ENCODE measurements at regions not wholly inside any gene's neighbourhood (a gene's known extent, or its start where the extent isn't known, plus 50 kb on each side); places are given as distances from the start of the nearest gene placed in this dataset.

DNA sequence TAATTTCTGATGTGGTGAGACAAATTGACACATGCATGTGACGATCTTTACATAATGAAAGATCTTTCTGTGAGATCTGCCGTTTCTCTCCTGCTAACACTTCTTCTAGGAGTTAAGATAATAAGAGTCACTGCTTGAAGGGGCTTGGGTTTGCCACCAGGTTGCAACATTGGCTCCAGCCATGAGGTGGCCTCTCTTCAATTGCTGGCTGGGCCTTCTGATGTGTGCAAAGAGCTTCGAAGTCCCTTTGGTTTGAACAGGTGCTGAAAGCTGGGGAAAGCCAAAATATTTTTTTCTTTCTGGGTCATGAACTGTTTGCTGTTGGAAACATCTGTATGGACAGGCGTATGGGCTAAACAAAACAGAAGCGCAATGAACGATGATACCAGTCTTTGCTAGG is 204.1 kb upstream of the SALL1 start:
- CTCF ChIA-PET, result no interaction called here
- H3K9me3 ChIP-seq (ENCODE audit: control insufficient read depth in 1 of 2, insufficient read depth in 1 of 2, low read length in 2 of 2), result peaks cover 0 to 11% of the 10 kb centered on the region in 2 experiments
- H3K27ac ChIP-seq (ENCODE audit: low read depth in 1 of 2, low read length in 2 of 2), result no peak overlapping the region
- no peak overlapping the region for H3K4me3 ChIP-seq (ENCODE audit: low read length)
- Mint-ChIP-seq H3K4me3 (no peak overlapping the region), H3K36me3 (ENCODE audit: low read depth) (no peaks in the 10 kb centered on the region), H3K27me3 (no peaks in the 10 kb centered on the region), H3K27ac (no peak overlapping the region), H3K9me3 (no peaks in the 10 kb centered on the region), H3K4me1 (ENCODE audit: low read depth) (no peaks in the 10 kb centered on the region)
- POLR2A ChIA-PET, result no interaction called here
- H3K27me3 ChIP-seq (ENCODE audit: control insufficient read depth in 1 of 2, insufficient read depth in 2 of 2, low read length in 2 of 2), result no peaks in the 10 kb centered on the region
- H3K4me1 ChIP-seq (ENCODE audit: insufficient read depth, low read length), result no peaks in the 10 kb centered on the region
- TF ChIP-seq, protein P1, sequence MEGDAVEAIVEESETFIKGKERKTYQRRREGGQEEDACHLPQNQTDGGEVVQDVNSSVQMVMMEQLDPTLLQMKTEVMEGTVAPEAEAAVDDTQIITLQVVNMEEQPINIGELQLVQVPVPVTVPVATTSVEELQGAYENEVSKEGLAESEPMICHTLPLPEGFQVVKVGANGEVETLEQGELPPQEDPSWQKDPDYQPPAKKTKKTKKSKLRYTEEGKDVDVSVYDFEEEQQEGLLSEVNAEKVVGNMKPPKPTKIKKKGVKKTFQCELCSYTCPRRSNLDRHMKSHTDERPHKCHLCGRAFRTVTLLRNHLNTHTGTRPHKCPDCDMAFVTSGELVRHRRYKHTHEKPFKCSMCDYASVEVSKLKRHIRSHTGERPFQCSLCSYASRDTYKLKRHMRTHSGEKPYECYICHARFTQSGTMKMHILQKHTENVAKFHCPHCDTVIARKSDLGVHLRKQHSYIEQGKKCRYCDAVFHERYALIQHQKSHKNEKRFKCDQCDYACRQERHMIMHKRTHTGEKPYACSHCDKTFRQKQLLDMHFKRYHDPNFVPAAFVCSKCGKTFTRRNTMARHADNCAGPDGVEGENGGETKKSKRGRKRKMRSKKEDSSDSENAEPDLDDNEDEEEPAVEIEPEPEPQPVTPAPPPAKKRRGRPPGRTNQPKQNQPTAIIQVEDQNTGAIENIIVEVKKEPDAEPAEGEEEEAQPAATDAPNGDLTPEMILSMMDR (IDR thresholded peaks at IDR 0.05), result no peak
- no peak for ATAC-seq (ENCODE audit: poor library complexity)
- no peak for DNase-seq
- intact Hi-C loops (cut with DNase I, micrococcal nuclease), result no loop called here
- no peaks in the 10 kb centered on the region for H3K36me3 ChIP-seq (ENCODE audit: insufficient read depth, low read length)

GRCh38 chr16:51353055-51353454 is 202.0 kb upstream of the SALL1 start:
- Mint-ChIP-seq H3K4me1 (ENCODE audit: low read depth) (no peaks in the 10 kb centered on the region), H3K36me3 (ENCODE audit: low read depth) (no peaks in the 10 kb centered on the region), H3K4me3 (no peak overlapping the region), H3K9me3 (no peaks in the 10 kb centered on the region), H3K27ac (no peak overlapping the region), H3K27me3 (no peaks in the 10 kb centered on the region)
- H3K27me3 ChIP-seq (ENCODE audit: control insufficient read depth in 1 of 2, insufficient read depth in 2 of 2, low read length in 2 of 2), result no peaks in the 10 kb centered on the region
- intact Hi-C loops (cut with DNase I, micrococcal nuclease), result no loop called here
- TF ChIP-seq, protein P1 (IDR thresholded peaks at IDR 0.05), result no peak
- ChIA-PET CTCF (no interaction called here), POLR2A (no interaction called here)
- H3K4me3 ChIP-seq (ENCODE audit: low read length), result no peak overlapping the region
- H3K4me1 ChIP-seq (ENCODE audit: insufficient read depth, low read length), result no peaks in the 10 kb centered on the region
- ATAC-seq (ENCODE audit: poor library complexity), result no peak
- H3K9me3 ChIP-seq (ENCODE audit: control insufficient read depth in 1 of 2, insufficient read depth in 1 of 2, low read length in 2 of 2), result peaks cover 0 to 3% of the 10 kb centered on the region in 2 experiments
- no peaks in the 10 kb centered on the region for H3K36me3 ChIP-seq (ENCODE audit: insufficient read depth, low read length)
- DNase-seq, result no peak
- H3K27ac ChIP-seq (ENCODE audit: low read depth in 1 of 2, low read length in 2 of 2), result no peak overlapping the region

GRCh38 chr16:51349626-51350025 is 198.6 kb upstream of the SALL1 start:
- Histone ChIP-seq H3K4me3 (ENCODE audit: low read length) (no peak overlapping the region), H3K27me3 (ENCODE audit: control insufficient read depth in 1 of 2, insufficient read depth in 2 of 2, low read length in 2 of 2) (no peaks in the 10 kb centered on the region), H3K9me3 (ENCODE audit: control insufficient read depth in 1 of 2, insufficient read depth in 1 of 2, low read length in 2 of 2) (peaks cover 0 to 3% of the 10 kb centered on the region in 2 experiments), H3K4me1 (ENCODE audit: insufficient read depth, low read length) (no peaks in the 10 kb centered on the region), H3K27ac (ENCODE audit: low read depth in 1 of 2, low read length in 2 of 2) (no peak overlapping the region), H3K36me3 (ENCODE audit: insufficient read depth, low read length) (no peaks in the 10 kb centered on the region)
- intact Hi-C loops (cut with DNase I, micrococcal nuclease), result no loop called here
- CTCF ChIA-PET, result no interaction called here
- Mint-ChIP-seq H3K27ac (no peak overlapping the region), H3K27me3 (no peaks in the 10 kb centered on the region), H3K9me3 (no peaks in the 10 kb centered on the region), H3K4me1 (ENCODE audit: low read depth) (no peaks in the 10 kb centered on the region), H3K36me3 (ENCODE audit: low read depth) (no peaks in the 10 kb centered on the region), H3K4me3 (no peak overlapping the region)
- DNase-seq (no peak), ATAC-seq (ENCODE audit: poor library complexity) (no peak)
- TF ChIP-seq, protein P1 (IDR thresholded peaks at IDR 0.05), result no peak
- POLR2A ChIA-PET, result no interaction called here
